GM12878 (cell line): ENCODE measurements at regions not wholly inside any gene's neighbourhood (a gene's known extent, or its start where the extent isn't known, plus 50 kb on each side); places are given as distances from the start of the nearest gene placed in this dataset.

Experiments
- CEBPB ChIP-seq, 2 experiments: fragments of 150-350 bp in 1 of 2; IDR thresholded peaks; 2 replicates each; pipeline ENCODE4 v1.6.1; 2012 to 2014; ENCODE audit warnings: low read depth in 2 of 2, low read length in 2 of 2, borderline replicate concordance in 1 of 2, inconsistent platforms in 1 of 2
- NFYA ChIP-seq: IDR thresholded peaks from 2 replicates; pipeline ENCODE4 v1.6.1; 2011; ENCODE audit warnings: low read depth, mild to moderate bottlenecking, low read length, improper control_type of control experiment, borderline replicate concordance
- POLR2AphosphoS5 ChIP-seq: IDR thresholded peaks from 2 replicates; pipeline ENCODE4 v1.6.1; 2011; ENCODE audit warnings: mild to moderate bottlenecking, low read length, inconsistent platforms
- RFX5 ChIP-seq: IDR thresholded peaks from 2 replicates; pipeline ENCODE4 v1.6.1; 2011; ENCODE audit warnings: low read depth, low read length, improper control_type of control experiment

DNA sequence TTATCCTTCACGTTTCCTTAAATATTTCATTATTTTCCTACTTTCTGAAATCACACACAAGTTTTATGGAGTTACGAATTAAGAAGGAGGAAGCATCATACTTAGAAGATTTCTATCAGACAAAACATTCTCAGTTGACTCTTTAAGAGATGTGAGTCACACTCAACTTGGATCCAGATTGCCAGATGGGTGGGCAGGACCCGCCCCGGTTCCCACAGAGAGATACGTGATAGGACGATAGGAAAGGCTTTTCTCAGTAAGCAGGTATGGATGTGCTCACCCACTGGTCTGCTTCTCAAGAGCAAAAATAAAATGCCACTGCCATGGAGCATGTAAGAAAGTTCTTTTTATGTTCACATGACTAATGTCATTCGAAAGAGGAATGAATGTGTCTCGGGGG is 392.6 kb downstream of the MRPL39 start:
- TF ChIP-seq POLR2AphosphoS5 (no peak), CEBPB (IDR thresholded peaks at IDR 0.05; ENCODE audit: borderline replicate concordance in 1 of 2, low read depth in 2 of 2, low read length in 2 of 2) (no peak), NFYA (no peak), RFX5 (no peak)
